Neural progenitor cell (in vitro differentiated cells): ENCODE measurements at regions not wholly inside any gene's neighbourhood (a gene's known extent, or its start where the extent isn't known, plus 50 kb on each side); places are given as distances from the start of the nearest gene placed in this dataset.
A peak's percentile ranks its signal among the peaks of the same experiment; 100 is the strongest.

Experiments
- DNase-seq: peaks from one replicate; pipeline ENCODE4 v3.0.0-alpha.2; 2016; ENCODE audit warnings: low spot score
- H2AFZ ChIP-seq: fragments of 200-600 bp; sonication (generic); replicated peaks from 2 replicates; pipeline ENCODE4 v1.6.1; 2016; ENCODE audit warnings: antibody characterized with exemption
- H3F3A ChIP-seq: fragments of 200-600 bp; sonication (generic); 2 replicates; pipeline ENCODE4 v1.6.1; 2016; ENCODE audit warnings: antibody characterized with exemption, low read depth
- H3K27ac ChIP-seq: fragments of 200-600 bp; sonication (generic); 2 replicates; pipeline ENCODE4 v1.5.1; 2016; ENCODE audit warnings: mild to moderate bottlenecking
- H3K27me3 ChIP-seq: fragments of 200-600 bp; sonication (generic); 2 replicates; pipeline ENCODE4 v1.6.1; 2016; ENCODE audit warnings: mild to moderate bottlenecking, moderate library complexity
- H3K36me3 ChIP-seq: fragments of 200-600 bp; sonication (generic); 2 replicates; pipeline ENCODE4 v1.5.1; 2016
- H3K4me1 ChIP-seq: fragments of 200-600 bp; sonication (generic); 2 replicates; pipeline ENCODE4 v1.6.1; 2016; ENCODE audit warnings: mixed run types
- H3K4me2 ChIP-seq: fragments of 200-600 bp; sonication (generic); 2 replicates; pipeline ENCODE4 v1.6.1; 2016
- H3K4me3 ChIP-seq: fragments of 200-600 bp; sonication (generic); 2 replicates; pipeline ENCODE4 v1.5.1; 2016
- H3K79me2 ChIP-seq: fragments of 200-600 bp; sonication (generic); 2 replicates; pipeline ENCODE4 v1.6.1; 2016; ENCODE audit warnings: low read depth
- H3K9ac ChIP-seq: fragments of 200-600 bp; sonication (generic); 2 replicates; pipeline ENCODE4 v1.6.1; 2016
- H3K9me3 ChIP-seq: fragments of 200-600 bp; sonication (generic); 2 replicates; pipeline ENCODE4 v1.5.1; 2016; ENCODE audit warnings: low read depth
- H4K20me1 ChIP-seq: fragments of 200-600 bp; sonication (generic); 2 replicates; pipeline ENCODE4 v1.6.1; 2016; ENCODE audit warnings: low read depth
- H3K27ac Mint-ChIP-seq: 3 replicates; pipeline ENCODE4 v1.8.0; 2021; ENCODE audit warnings: mixed read lengths
- H3K27me3 Mint-ChIP-seq: 2 replicates; pipeline ENCODE4 v1.8.0; 2022; ENCODE audit warnings: low read depth, mild to moderate bottlenecking, inconsistent platforms, moderate library complexity, mixed read lengths; ENCODE audit not compliant: insufficient read depth
- H3K36me3 Mint-ChIP-seq: 3 replicates; pipeline ENCODE4 v1.8.0; 2021; ENCODE audit warnings: mixed read lengths
- H3K4me1 Mint-ChIP-seq: 3 replicates; pipeline ENCODE4 v1.8.0; 2021; ENCODE audit warnings: mixed read lengths
- H3K4me3 Mint-ChIP-seq: 3 replicates; pipeline ENCODE4 v1.8.0; 2021; ENCODE audit warnings: mild to moderate bottlenecking, moderate library complexity, mixed read lengths
- H3K9me3 Mint-ChIP-seq: 3 replicates; pipeline ENCODE4 v1.8.0; 2020; ENCODE audit warnings: mixed read lengths
- EZH2 ChIP-seq: fragments of 200-600 bp; sonication (generic); IDR thresholded peaks from 2 replicates; pipeline ENCODE4 v1.6.1; 2017; ENCODE audit warnings: antibody characterized with exemption, mild to moderate bottlenecking, moderate library complexity
- EZH2phosphoT487 ChIP-seq: fragments of 200-600 bp; sonication (generic); IDR thresholded peaks from 2 replicates; pipeline ENCODE4 v1.6.1; 2017; ENCODE audit warnings: antibody characterized with exemption
- TF ChIP-seq, protein P1 (sequence below): fragments of 200-600 bp; sonication (generic); IDR thresholded peaks from 2 replicates; pipeline ENCODE4 v1.5.1; 2017; ENCODE audit warnings: antibody characterized with exemption, mild to moderate bottlenecking

DNA sequence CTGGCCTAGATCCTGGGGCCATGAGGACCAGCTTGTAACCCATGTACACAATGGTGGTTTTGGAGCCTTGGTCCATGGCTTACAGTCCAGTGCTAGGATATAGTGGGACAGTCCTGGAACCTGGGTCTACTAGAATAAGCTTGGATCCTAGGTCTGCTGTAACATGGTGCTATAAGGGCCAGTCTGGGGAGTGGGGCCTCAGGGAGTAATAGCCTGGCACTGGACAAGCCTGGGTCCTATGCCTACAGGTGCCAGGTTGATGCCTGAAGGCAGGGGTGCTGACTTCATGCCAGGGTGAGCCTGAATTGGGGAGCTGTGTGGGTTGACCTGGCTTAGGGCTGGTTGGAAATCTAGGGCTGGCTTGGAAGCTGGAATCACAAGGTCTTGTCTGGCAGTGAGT lies 756.3 kb upstream of the ADGRL3 start:
- H4K20me1 ChIP-seq, result no peaks in the 10 kb centered on the region
- no peaks in the 10 kb centered on the region for H3F3A ChIP-seq
- no peaks in the 10 kb centered on the region for H3K79me2 ChIP-seq
- H3K36me3 Mint-ChIP-seq, result no peaks in the 10 kb centered on the region
- TF ChIP-seq, protein P1, sequence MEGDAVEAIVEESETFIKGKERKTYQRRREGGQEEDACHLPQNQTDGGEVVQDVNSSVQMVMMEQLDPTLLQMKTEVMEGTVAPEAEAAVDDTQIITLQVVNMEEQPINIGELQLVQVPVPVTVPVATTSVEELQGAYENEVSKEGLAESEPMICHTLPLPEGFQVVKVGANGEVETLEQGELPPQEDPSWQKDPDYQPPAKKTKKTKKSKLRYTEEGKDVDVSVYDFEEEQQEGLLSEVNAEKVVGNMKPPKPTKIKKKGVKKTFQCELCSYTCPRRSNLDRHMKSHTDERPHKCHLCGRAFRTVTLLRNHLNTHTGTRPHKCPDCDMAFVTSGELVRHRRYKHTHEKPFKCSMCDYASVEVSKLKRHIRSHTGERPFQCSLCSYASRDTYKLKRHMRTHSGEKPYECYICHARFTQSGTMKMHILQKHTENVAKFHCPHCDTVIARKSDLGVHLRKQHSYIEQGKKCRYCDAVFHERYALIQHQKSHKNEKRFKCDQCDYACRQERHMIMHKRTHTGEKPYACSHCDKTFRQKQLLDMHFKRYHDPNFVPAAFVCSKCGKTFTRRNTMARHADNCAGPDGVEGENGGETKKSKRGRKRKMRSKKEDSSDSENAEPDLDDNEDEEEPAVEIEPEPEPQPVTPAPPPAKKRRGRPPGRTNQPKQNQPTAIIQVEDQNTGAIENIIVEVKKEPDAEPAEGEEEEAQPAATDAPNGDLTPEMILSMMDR, result no peak
- TF ChIP-seq EZH2 (no peak), EZH2phosphoT487 (no peak)
- H3K27me3 ChIP-seq, result no peaks in the 10 kb centered on the region
- H3K36me3 ChIP-seq, result no peaks in the 10 kb centered on the region
- H3K27ac ChIP-seq, result no peak overlapping the region
- H3K4me3 Mint-ChIP-seq, result no peak overlapping the region
- no peaks in the 10 kb centered on the region for H3K4me1 ChIP-seq
- H3K27ac Mint-ChIP-seq, result no peak overlapping the region
- H3K4me2 ChIP-seq, result no peak overlapping the region
- H3K4me1 Mint-ChIP-seq, result no peaks in the 10 kb centered on the region
- no peak overlapping the region for H3K9ac ChIP-seq
- H3K27me3 Mint-ChIP-seq, result no peaks in the 10 kb centered on the region
- no peak overlapping the region for H3K4me3 ChIP-seq
- no peak for DNase-seq
- H2AFZ ChIP-seq, result no peak overlapping the region
- H3K9me3 Mint-ChIP-seq, result no peaks in the 10 kb centered on the region
- H3K9me3 ChIP-seq, result no peaks in the 10 kb centered on the region

DNA sequence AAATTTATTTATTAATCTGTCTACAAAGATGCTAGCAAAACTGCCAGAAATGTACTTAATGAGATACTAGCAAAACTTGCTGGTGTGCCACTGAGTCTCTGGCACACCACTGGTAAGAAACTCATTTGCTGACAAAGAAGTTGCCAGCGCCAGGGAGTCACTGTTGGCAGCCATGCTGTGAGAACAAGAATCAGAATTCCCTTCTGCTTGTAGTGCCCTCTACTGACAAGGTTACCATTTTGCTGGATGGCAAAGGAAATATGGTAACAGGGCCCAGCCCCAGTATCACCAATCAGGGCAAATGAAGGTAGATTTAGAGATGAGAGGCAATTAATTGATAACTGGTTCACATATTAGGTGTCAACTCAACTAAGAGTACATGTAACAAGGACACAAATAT lies 750.1 kb upstream of the ADGRL3 start:
- Histone ChIP-seq H3K27ac (no peak overlapping the region), H2AFZ (no peak overlapping the region), H3K4me2 (no peak overlapping the region), H3K9me3 (no peaks in the 10 kb centered on the region), H3K79me2 (no peaks in the 10 kb centered on the region), H3F3A (no peaks in the 10 kb centered on the region), H3K4me3 (no peak overlapping the region), H4K20me1 (no peaks in the 10 kb centered on the region), H3K4me1 (no peaks in the 10 kb centered on the region), H3K9ac (no peak overlapping the region), H3K36me3 (no peaks in the 10 kb centered on the region), H3K27me3 (no peaks in the 10 kb centered on the region)
- Mint-ChIP-seq H3K4me3 (no peak overlapping the region), H3K9me3 (no peaks in the 10 kb centered on the region), H3K4me1 (no peaks in the 10 kb centered on the region), H3K27me3 (no peaks in the 10 kb centered on the region), H3K36me3 (no peaks in the 10 kb centered on the region), H3K27ac (no peak overlapping the region)
- no peak for TF ChIP-seq EZH2
- TF ChIP-seq, protein P1, result peak; percentile 16
- DNase-seq, result no peak

DNA sequence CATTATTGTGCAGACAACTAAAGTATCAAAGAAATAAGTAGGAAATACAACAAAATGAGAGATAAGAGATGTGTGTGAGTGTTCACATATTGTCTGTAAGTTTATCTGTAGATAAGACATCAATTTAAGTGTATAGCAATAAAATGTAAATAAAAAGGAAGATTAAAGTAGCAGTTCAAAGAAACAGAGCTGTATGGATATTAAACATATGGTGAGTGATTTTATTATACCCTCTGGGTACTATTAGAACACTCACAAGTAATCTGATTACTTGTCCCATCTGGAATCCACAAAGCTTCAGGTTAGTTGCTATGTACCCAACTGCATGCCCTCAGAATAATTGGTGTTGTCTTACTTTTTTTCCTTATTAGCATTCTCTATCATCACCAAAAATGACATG lies 747.9 kb upstream of the ADGRL3 start:
- H3K4me1 Mint-ChIP-seq, result no peaks in the 10 kb centered on the region

More for the DNA sequence above, 747.9 kb upstream of the ADGRL3 start:
- Mint-ChIP-seq H3K4me3 (no peak overlapping the region), H3K9me3 (no peaks in the 10 kb centered on the region), H3K36me3 (no peaks in the 10 kb centered on the region), H3K27ac (no peak overlapping the region), H3K27me3 (no peaks in the 10 kb centered on the region)
- no peak overlapping the region for H3K4me3 ChIP-seq
- no peaks in the 10 kb centered on the region for H3K9me3 ChIP-seq
- H3F3A ChIP-seq, result no peaks in the 10 kb centered on the region
- H3K9ac ChIP-seq, result no peak overlapping the region
- no peaks in the 10 kb centered on the region for H4K20me1 ChIP-seq
- H3K4me2 ChIP-seq, result no peak overlapping the region
- TF ChIP-seq EZH2phosphoT487 (no peak), EZH2 (no peak)
- TF ChIP-seq, protein P1, result no peak
- H3K36me3 ChIP-seq, result no peaks in the 10 kb centered on the region
- no peak overlapping the region for H3K27ac ChIP-seq
- H3K79me2 ChIP-seq, result no peaks in the 10 kb centered on the region
- no peak for DNase-seq
- H2AFZ ChIP-seq, result no peak overlapping the region
- no peaks in the 10 kb centered on the region for H3K4me1 ChIP-seq
- no peaks in the 10 kb centered on the region for H3K27me3 ChIP-seq
